Aorta (tissue), 5 donors: ENCODE measurements at regions not wholly inside any gene's neighbourhood (a gene's known extent, or its start where the extent isn't known, plus 50 kb on each side); places are given as distances from the start of the nearest gene placed in this dataset.

Experiments used
- ATAC-seq: fragments of 200-7000 bp; cut with Tn5 transposase; one replicate; pipeline ENCODE4 v1.9.1; 2022; ENCODE audit warnings: moderate library complexity; ENCODE audit not compliant: low FRiP score
- DNase-seq, 2 donors: peaks; one replicate each; pipeline ENCODE4 v3.0.0-alpha.2; 2020
- H3K27ac ChIP-seq, 2 donors: one replicate each; pipeline ENCODE4 v1.5.1; 2013; ENCODE audit warnings: low read length in 2 of 2, mild to moderate bottlenecking in 2 of 2, moderate library complexity in 2 of 2, control low read depth in 1 of 2, inconsistent platforms in 1 of 2, low read depth in 1 of 2
- H3K27me3 ChIP-seq, 2 donors: one replicate each; pipeline ENCODE4 v1.6.1; 2013; ENCODE audit warnings: control low read depth in 1 of 2, low read length in 1 of 2, mild to moderate bottlenecking in 1 of 2, moderate library complexity in 1 of 2; ENCODE audit not compliant: insufficient read depth in 2 of 2, control insufficient read depth in 1 of 2
- H3K36me3 ChIP-seq, 2 donors: one replicate each; pipeline ENCODE4 v1.6.1; 2013; ENCODE audit warnings: control low read depth in 1 of 2, low read length in 1 of 2, mild to moderate bottlenecking in 1 of 2; ENCODE audit not compliant: insufficient read depth in 2 of 2, control insufficient read depth in 1 of 2
- H3K4me1 ChIP-seq, 2 donors: one replicate each; pipeline ENCODE4 v1.6.1; 2013; ENCODE audit warnings: low read length in 2 of 2, control low read depth in 1 of 2, mild to moderate bottlenecking in 1 of 2, moderate library complexity in 1 of 2; ENCODE audit not compliant: insufficient read depth in 2 of 2, control insufficient read depth in 1 of 2
- H3K4me3 ChIP-seq, 2 donors: one replicate each; pipeline ENCODE4 v1.5.1; 2013; ENCODE audit warnings: low read length in 2 of 2, control low read depth in 1 of 2, mild to moderate bottlenecking in 1 of 2
- H3K9me3 ChIP-seq: one replicate; pipeline ENCODE4 v1.6.1; 2013; ENCODE audit warnings: mild to moderate bottlenecking, low read length; ENCODE audit not compliant: control insufficient read depth
- WGBS, 2 donors: extraction: QIAGEN DNeasy Blood & Tissue Kit; methylation state at CpG; one replicate each; pipeline ENCODE4 v1.1.7; 2013; 5-methylcytosine and 5-hydroxymethylcytosine counted together
- intact Hi-C, 2 donors: fragments of 100-400 bp; cut with DNase I; formaldehyde crosslinking; loops; one replicate each; pipeline versions ENCODE4 v1.14.2 to v1.15.0; 2022
- donor health status: healthy with polysubstance abuse.
- donor health status: Bipolar disorder and iron deficiency.
- donor health status: DM: no; HTN: no; CAD: no.
- donor health status: DM: no; HTN: no; CAD: no.
- donor health status: DM: yes; HTN: yes; CAD: no.

GRCh38 chr15:96505014-96505413, 174.5 kb downstream of the NR2F2 start:
- ATAC-seq (no peak), DNase-seq (no peak)
- intact Hi-C loops, result no loop called here
- H3K4me1 ChIP-seq, result no peaks in the 10 kb centered on the region
- no peaks in the 10 kb centered on the region for H3K9me3 ChIP-seq
- 49 to 53% methylated on average over 4 of the region's 4 CpGs for WGBS, 2 donors
- peaks cover 0 to 1% of the 10 kb centered on the region in 2 donors for H3K27me3 ChIP-seq
- no peak overlapping the region for H3K27ac ChIP-seq
- H3K36me3 ChIP-seq, result no peaks in the 10 kb centered on the region
- H3K4me3 ChIP-seq, result no peak overlapping the region

- H3K27me3 ChIP-seq, result peaks cover 0 to 3% of the 10 kb centered on the region in 2 donors
- H3K4me3 ChIP-seq, result no peak overlapping the region
- peaks cover 5% of the 10 kb centered on the region for H3K9me3 ChIP-seq
- no peaks in the 10 kb centered on the region for H3K4me1 ChIP-seq
- H3K36me3 ChIP-seq, result no peaks in the 10 kb centered on the region
- ATAC-seq, result no peak
- WGBS, 2 donors, result 49 to 51% methylated on average over 6 of the region's 6 CpGs
- DNase-seq, result no peak
- intact Hi-C loops, result loop anchor here in 1 of 2 donors (5.0 kb wide), 1 partner anchor 47 kb away; no protein-coding TSS in a partner anchor
- no peak overlapping the region for H3K27ac ChIP-seq
Measured at GRCh38 chr15:96514607-96515285, 184.2 kb downstream of the NR2F2 start.

- peaks cover 5% of the 10 kb centered on the region for H3K9me3 ChIP-seq
- no peak for DNase-seq
- H3K27ac ChIP-seq, result no peak overlapping the region
- intact Hi-C loops, result loop anchor here in 1 of 2 donors (5.0 kb wide), 1 partner anchor 48 kb away; no protein-coding TSS in a partner anchor
- no peak for ATAC-seq
- H3K4me3 ChIP-seq, result no peak overlapping the region
- H3K36me3 ChIP-seq, result no peaks in the 10 kb centered on the region
- WGBS, 2 donors, result 15 to 20% methylated on average over 3 of the region's 3 CpGs
- peaks cover 0 to 3% of the 10 kb centered on the region in 2 donors for H3K27me3 ChIP-seq
- H3K4me1 ChIP-seq, result no peaks in the 10 kb centered on the region
Measured at GRCh38 chr15:96515371-96515770, 184.9 kb downstream of the NR2F2 start.

GRCh38 chr15:96521386-96521785, 190.9 kb downstream of the NR2F2 start:
- H3K27ac ChIP-seq, result no peak overlapping the region
- intact Hi-C loops, result no loop called here
- peaks cover 0 to 3% of the 10 kb centered on the region in 2 donors for H3K27me3 ChIP-seq
- peaks cover 8% of the 10 kb centered on the region for H3K9me3 ChIP-seq
- DNase-seq (no peak), ATAC-seq (no peak)
- WGBS, 2 donors, result 64 to 74% methylated on average over 1 of the region's 1 CpG
- no peaks in the 10 kb centered on the region for H3K36me3 ChIP-seq
- H3K4me3 ChIP-seq, result no peak overlapping the region
- H3K4me1 ChIP-seq, result no peaks in the 10 kb centered on the region

GRCh38 chr15:96524676-96525417, 194.3 kb downstream of the NR2F2 start:
- intact Hi-C loops, result no loop called here
- Histone ChIP-seq H3K9me3 (peaks cover 3% of the 10 kb centered on the region), H3K4me3 (no peak overlapping the region), H3K36me3 (no peaks in the 10 kb centered on the region), H3K27ac (no peak overlapping the region), H3K4me1 (no peaks in the 10 kb centered on the region), H3K27me3 (no peaks in the 10 kb centered on the region)
- DNase-seq (no peak), ATAC-seq (no peak)
- 70 to 74% methylated on average over 5 of the region's 5 CpGs for WGBS, 2 donors

- H3K4me1 ChIP-seq, result no peaks in the 10 kb centered on the region
- WGBS, 2 donors, result 63 to 74% methylated on average over 4 of the region's 4 CpGs
- no peak for DNase-seq
- intact Hi-C loops, result no loop called here
- H3K36me3 ChIP-seq, result no peaks in the 10 kb centered on the region
- no peak for ATAC-seq
- H3K27ac ChIP-seq, result no peak overlapping the region
- no peak overlapping the region for H3K4me3 ChIP-seq
- H3K9me3 ChIP-seq, result no peaks in the 10 kb centered on the region
- H3K27me3 ChIP-seq, result no peaks in the 10 kb centered on the region
Measured at GRCh38 chr15:96535148-96535547, 204.6 kb downstream of the NR2F2 start.

- DNase-seq (no peak), ATAC-seq (no peak)
- Histone ChIP-seq H3K4me1 (no peaks in the 10 kb centered on the region), H3K27me3 (no peaks in the 10 kb centered on the region), H3K9me3 (no peaks in the 10 kb centered on the region), H3K36me3 (no peaks in the 10 kb centered on the region), H3K4me3 (no peak overlapping the region), H3K27ac (no peak overlapping the region)
- intact Hi-C loops, result no loop called here
- 68 to 69% methylated on average over 3 of the region's 3 CpGs for WGBS, 2 donors
Measured at GRCh38 chr15:96538491-96538890, 208.0 kb downstream of the NR2F2 start.

DNA sequence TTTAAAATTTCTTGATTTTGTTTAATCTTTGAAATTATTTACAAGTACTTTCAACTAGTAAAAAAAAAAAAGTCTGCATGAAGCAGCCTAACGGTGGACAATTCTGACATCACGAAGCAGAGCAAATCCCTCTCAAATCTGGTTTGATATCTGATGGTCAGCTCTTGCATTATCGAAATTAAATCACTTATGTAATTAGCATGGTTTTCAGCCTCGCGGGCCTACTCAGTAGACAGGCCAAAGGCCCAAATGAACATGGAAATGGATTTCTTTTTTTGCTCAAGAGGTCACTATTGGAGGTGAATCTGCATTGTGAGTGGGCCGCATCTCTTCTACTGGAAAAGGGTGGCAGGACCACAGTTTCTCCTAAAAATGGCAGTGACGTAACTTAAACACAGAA, 209.8 kb downstream of the NR2F2 start:
- H3K27ac ChIP-seq, result no peak overlapping the region
- WGBS, 2 donors, result 89 to 90% methylated on average over 7 of the region's 7 CpGs
- H3K9me3 ChIP-seq, result no peaks in the 10 kb centered on the region
- DNase-seq (no peak), ATAC-seq (no peak)
- no peak overlapping the region for H3K4me3 ChIP-seq
- no peaks in the 10 kb centered on the region for H3K36me3 ChIP-seq
- no peaks in the 10 kb centered on the region for H3K27me3 ChIP-seq
- intact Hi-C loops, result no loop called here
- no peaks in the 10 kb centered on the region for H3K4me1 ChIP-seq
